ENCODE measurements at regions not wholly inside any gene's neighbourhood (a gene's known extent, or its start where the extent isn't known, plus 50 kb on each side); places are given as distances from the start of the nearest gene placed in this dataset.

- TF ChIP-seq CTCF (IDR thresholded peaks at IDR 0.05; ENCODE audit: borderline replicate concordance, control extremely low read depth, extremely low read depth, insufficient read depth, missing control alignments): no peak
- in situ Hi-C loops (cut with MboI; ENCODE audit: low sequenced_read_pairs, unreplicated experiment): no loop called here
- DNase-seq (ENCODE audit: low spot score): no peak
Measured at GRCh38 chr1:233512538-233512937, 101.4 kb upstream of the KCNK1 start.

GRCh38 chr1:233513431-233513830 is 100.5 kb upstream of the KCNK1 start:
- no peak for DNase-seq (ENCODE audit: low spot score)
- in situ Hi-C loops (cut with MboI; ENCODE audit: low sequenced_read_pairs, unreplicated experiment): no loop called here
- no peak for TF ChIP-seq CTCF (IDR thresholded peaks at IDR 0.05; ENCODE audit: borderline replicate concordance, control extremely low read depth, extremely low read depth, insufficient read depth, missing control alignments)

- in situ Hi-C loops (cut with MboI; ENCODE audit: low sequenced_read_pairs, unreplicated experiment): no loop called here
- no peak for DNase-seq (ENCODE audit: low spot score)
Measured at GRCh38 chr1:233514946-233515391, 98.9 kb upstream of the KCNK1 start.

GRCh38 chr1:233516732-233517131 is 97.2 kb upstream of the KCNK1 start:
- in situ Hi-C loops (cut with MboI; ENCODE audit: low sequenced_read_pairs, unreplicated experiment): no loop called here
- TF ChIP-seq CTCF (IDR thresholded peaks at IDR 0.05; ENCODE audit: borderline replicate concordance, control extremely low read depth, extremely low read depth, insufficient read depth, missing control alignments): no peak
- no peak for DNase-seq (ENCODE audit: low spot score)

More at GRCh38 chr1:233514946-233515391, 98.9 kb upstream of the KCNK1 start:
- TF ChIP-seq CTCF (IDR thresholded peaks at IDR 0.05; ENCODE audit: borderline replicate concordance, control extremely low read depth, extremely low read depth, insufficient read depth, missing control alignments): no peak

- peak; percentile 27 for TF ChIP-seq CTCF (IDR thresholded peaks at IDR 0.05; ENCODE audit: borderline replicate concordance, control extremely low read depth, extremely low read depth, insufficient read depth, missing control alignments)
- DNase-seq (ENCODE audit: low spot score): peak; percentile 46
- in situ Hi-C loops (cut with MboI; ENCODE audit: low sequenced_read_pairs, unreplicated experiment): no loop called here
Measured at GRCh38 chr1:233518344-233518743, 95.6 kb upstream of the KCNK1 start.

GRCh38 chr1:233520261-233521191 is 93.4 kb upstream of the KCNK1 start:
- DNase-seq (ENCODE audit: low spot score): no peak
- no peak for TF ChIP-seq CTCF (IDR thresholded peaks at IDR 0.05; ENCODE audit: borderline replicate concordance, control extremely low read depth, extremely low read depth, insufficient read depth, missing control alignments)
- in situ Hi-C loops (cut with MboI; ENCODE audit: low sequenced_read_pairs, unreplicated experiment): no loop called here

Measured in GM13976 (cell line).